ENCODE measurements at regions not wholly inside any gene's neighbourhood (a gene's known extent, or its start where the extent isn't known, plus 50 kb on each side); places are given as distances from the start of the nearest gene placed in this dataset.

DNA sequence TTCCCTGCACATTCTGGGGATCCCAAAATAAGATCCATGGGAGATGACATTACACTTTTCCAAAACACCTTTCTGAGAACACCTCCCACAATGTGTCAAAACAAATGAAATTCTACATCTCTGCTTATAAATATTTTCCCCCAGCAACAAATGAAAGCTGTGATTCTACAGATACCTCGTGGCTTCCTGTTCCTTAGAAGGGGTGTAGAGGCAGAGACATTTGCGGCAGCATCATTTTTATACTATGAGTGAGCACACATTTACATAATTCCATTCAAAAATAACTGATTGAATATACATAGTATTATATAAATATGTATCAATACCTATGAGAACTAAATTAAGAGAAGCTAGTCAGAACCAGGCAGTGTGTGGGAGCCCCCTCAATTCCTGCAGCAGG is 213.9 kb upstream of the JARID2 start:
- no peak overlapping the region for H3K4me3 ChIP-seq (ENCODE audit: control insufficient read depth, low read depth, low read length)
- DNase-seq (ENCODE audit: low read depth), result no peak
- TF ChIP-seq, protein P1, sequence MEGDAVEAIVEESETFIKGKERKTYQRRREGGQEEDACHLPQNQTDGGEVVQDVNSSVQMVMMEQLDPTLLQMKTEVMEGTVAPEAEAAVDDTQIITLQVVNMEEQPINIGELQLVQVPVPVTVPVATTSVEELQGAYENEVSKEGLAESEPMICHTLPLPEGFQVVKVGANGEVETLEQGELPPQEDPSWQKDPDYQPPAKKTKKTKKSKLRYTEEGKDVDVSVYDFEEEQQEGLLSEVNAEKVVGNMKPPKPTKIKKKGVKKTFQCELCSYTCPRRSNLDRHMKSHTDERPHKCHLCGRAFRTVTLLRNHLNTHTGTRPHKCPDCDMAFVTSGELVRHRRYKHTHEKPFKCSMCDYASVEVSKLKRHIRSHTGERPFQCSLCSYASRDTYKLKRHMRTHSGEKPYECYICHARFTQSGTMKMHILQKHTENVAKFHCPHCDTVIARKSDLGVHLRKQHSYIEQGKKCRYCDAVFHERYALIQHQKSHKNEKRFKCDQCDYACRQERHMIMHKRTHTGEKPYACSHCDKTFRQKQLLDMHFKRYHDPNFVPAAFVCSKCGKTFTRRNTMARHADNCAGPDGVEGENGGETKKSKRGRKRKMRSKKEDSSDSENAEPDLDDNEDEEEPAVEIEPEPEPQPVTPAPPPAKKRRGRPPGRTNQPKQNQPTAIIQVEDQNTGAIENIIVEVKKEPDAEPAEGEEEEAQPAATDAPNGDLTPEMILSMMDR (conservative IDR thresholded peaks at IDR 0.05; ENCODE audit: control insufficient read depth, insufficient read depth, low read depth, low read length), result no peak

DNA sequence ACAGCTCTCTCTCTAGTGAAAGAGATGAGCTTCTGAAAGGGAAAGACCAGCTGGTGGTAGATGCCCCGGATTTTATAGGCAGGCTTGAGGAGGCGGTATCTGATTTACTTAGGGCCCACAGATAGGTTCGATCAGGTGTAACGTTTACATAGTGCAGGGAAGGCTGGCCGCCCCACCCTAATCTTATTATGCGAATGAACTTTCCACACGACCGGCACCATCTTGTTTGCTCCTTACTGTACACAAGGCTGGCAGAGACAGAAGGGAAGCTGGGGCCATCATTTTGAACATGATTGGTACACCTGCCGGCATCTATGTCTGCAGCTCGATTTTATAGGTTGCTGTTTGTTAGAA is 212.0 kb upstream of the JARID2 start:
- no peak for DNase-seq (ENCODE audit: low read depth)
- TF ChIP-seq, protein P1 (conservative IDR thresholded peaks at IDR 0.05; ENCODE audit: control insufficient read depth, insufficient read depth, low read depth, low read length), result no peak
- no peak overlapping the region for H3K4me3 ChIP-seq (ENCODE audit: control insufficient read depth, low read depth, low read length)

DNA sequence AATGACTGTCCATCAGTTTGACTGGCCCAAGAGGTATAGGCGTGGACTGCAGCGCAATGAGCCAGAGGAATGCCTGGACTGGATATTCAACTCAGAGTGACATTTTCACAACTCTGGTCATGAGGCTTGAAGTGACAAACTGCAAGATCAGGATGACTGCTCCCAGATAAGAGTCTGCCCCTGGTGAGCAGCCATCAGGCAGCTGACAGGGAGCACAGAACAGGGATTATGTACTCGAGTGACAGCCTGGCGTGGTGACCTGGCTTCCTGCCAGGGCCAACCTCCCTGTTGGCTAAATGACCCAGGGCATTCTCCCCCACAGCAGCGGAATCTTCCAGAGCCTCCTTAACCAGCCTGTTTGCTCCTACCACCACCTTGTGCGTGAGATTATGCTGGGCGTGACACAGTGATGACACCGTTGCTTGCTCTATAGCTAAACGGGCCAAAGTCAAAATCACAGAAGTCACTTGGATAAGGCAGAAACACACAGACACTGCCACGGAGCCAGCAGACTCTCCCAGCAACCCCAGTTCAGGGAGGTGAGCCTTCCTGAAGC is 209.1 kb upstream of the JARID2 start:
- H3K4me3 ChIP-seq (ENCODE audit: control insufficient read depth, low read depth, low read length), result no peak overlapping the region
- DNase-seq (ENCODE audit: low read depth), result no peak
- TF ChIP-seq, protein P1 (conservative IDR thresholded peaks at IDR 0.05; ENCODE audit: control insufficient read depth, insufficient read depth, low read depth, low read length), result no peak

DNA sequence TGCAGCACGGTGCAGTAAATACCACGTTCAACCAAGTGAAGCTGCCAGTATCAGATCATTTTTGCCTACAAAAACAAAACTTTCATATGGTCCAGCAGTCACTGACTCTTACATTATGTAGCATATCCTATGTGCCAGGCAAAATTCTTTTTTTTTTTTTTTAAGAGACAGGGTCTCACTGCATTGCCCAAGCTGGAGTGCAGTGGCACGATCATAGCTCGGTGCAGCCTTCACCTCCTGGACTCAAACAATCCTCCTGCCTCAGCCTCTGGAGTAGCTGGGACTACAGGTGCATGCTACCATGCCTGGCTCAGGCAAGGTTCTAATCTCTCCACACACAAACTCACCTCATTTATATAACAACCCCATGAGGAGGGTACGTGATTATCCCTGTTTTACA is 208.6 kb upstream of the JARID2 start:
- DNase-seq (ENCODE audit: low read depth), result no peak
- TF ChIP-seq, protein P1 (conservative IDR thresholded peaks at IDR 0.05; ENCODE audit: control insufficient read depth, insufficient read depth, low read depth, low read length), result no peak
- no peak overlapping the region for H3K4me3 ChIP-seq (ENCODE audit: control insufficient read depth, low read depth, low read length)

DNA sequence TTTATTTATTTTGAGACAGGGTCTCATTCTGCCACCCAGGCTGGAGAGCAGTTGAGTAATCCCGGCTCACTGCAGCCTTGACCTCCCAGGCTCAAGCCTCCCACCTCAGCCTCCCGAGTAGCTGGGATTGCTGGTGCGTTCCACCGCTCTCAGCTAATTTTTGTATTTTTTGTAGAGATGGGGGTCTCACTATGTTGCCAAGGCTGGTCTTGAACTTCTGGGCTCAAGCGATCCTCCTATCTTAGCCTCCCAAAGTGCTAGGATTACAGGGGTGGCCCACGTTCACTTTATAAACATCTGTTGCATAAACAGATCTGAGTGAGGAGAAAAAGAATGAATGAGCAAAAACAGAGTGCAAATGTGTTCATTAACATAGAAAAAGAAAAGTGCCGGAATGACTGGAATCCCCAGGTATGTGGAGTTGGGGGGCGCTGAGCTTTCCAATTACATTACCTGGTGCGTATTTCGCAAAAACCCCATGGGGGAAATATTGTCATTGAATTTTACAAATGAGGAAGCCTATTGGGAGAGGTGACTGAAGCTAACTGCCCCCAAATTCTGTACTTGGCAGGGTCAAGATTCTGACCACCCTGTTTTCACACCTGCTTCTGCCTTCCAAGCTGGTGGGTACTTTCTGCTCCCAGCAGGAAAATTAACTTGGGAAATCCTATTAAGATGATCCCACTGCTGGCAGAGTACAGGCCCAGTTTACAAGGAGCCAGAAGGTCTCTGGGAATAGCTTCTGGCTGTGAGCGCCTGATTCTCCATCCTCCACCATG is 207.7 kb upstream of the JARID2 start:
- DNase-seq (ENCODE audit: low read depth), result no peak

DNA sequence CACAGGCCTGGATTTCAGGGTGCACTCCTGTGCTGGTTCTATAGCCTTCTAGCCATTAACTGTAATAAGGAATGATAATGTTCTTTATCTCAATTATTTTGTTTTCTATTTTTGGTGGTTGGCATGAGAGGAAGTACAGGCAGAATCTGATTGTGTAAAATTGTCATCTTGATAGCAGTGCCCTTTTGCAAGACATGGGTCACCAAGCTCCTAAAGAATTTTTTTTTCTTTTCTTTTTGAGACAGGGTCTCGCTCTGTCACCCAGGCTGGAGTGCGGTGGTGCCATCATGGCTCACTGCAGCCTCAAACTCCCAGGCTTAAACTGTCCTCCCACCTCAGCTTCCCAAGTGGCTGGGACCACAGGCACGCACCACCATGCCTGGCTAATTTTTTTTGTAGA is 206.7 kb upstream of the JARID2 start:
- DNase-seq (ENCODE audit: low read depth), result no peak
- TF ChIP-seq, protein P1 (conservative IDR thresholded peaks at IDR 0.05; ENCODE audit: control insufficient read depth, insufficient read depth, low read depth, low read length), result no peak
- H3K4me3 ChIP-seq (ENCODE audit: control insufficient read depth, low read depth, low read length), result no peak overlapping the region

More for the DNA sequence above, 207.7 kb upstream of the JARID2 start:
- no peak overlapping the region for H3K4me3 ChIP-seq (ENCODE audit: control insufficient read depth, low read depth, low read length)
- TF ChIP-seq, protein P1 (conservative IDR thresholded peaks at IDR 0.05; ENCODE audit: control insufficient read depth, insufficient read depth, low read depth, low read length), result no peak

All from fibroblast of mammary gland (primary cell).